IPS DF 4.7 (cell line): ENCODE measurements at regions not wholly inside any gene's neighbourhood (a gene's known extent, or its start where the extent isn't known, plus 50 kb on each side); places are given as distances from the start of the nearest gene placed in this dataset.

Experiments used
- DNase-seq: peaks from one replicate; pipeline ENCODE4 v3.0.0-alpha.2; 2013; ENCODE audit warnings: low spot score; ENCODE audit errors: extremely low read depth

DNA sequence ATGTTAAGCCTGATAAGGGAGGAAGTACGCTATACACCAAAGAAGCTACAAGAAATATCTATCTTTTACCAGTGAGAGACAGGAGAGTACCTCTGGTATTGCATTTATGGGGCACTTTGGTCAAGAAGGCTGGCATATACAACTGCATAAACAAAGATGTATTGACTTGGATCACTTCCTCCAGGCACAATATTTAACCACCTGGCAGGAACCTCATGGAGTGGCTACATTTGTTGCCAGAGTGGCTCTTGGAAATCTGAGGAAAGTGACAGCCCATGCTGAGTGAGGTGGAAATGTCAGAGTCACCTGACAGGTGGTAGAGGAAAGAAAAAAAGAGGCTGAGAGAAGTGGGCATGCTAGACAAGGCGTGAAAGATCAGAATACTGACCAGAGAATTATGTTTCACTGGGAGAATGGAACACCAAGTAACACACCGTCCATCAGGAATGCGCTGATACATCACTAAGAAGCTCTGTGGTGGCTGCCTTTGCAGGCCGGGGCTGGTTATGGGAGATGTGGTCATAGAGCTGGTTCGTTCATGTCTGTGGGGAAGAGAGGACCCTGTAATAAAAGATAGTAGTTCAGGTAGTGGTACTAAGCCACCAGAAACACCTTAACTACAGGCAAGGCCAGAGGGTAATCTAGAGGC is 61.4 kb upstream of the UFL1 start:
- DNase-seq = no peak

DNA sequence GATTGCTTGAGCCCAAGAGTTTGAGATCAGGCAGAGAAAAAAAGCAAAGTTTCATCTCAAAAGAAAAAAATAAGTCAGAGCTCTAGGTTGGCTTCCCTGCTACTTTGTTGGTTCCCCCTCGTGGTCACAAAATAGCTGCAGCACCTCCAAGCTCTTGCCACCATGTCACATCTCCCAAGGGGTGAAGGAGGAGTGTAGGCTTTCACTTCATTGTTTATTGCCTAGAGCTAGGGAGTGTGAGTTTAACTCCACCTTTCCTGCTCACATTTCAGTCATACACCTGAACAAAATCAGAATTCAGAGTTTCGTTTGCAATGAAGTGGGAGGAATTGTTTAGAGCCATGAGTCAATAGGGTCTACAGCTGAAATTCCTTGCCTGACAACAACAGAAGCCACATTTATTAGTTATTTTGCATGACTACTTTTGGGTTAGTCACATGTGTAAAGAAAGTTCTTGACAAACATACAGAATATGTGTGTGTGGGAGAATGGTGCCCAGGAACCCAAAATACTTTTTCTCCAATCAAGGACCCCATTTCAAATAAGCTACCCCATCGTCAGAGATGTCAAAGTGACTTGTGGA is 56.2 kb upstream of the UFL1 start:
- DNase-seq = no peak

DNA sequence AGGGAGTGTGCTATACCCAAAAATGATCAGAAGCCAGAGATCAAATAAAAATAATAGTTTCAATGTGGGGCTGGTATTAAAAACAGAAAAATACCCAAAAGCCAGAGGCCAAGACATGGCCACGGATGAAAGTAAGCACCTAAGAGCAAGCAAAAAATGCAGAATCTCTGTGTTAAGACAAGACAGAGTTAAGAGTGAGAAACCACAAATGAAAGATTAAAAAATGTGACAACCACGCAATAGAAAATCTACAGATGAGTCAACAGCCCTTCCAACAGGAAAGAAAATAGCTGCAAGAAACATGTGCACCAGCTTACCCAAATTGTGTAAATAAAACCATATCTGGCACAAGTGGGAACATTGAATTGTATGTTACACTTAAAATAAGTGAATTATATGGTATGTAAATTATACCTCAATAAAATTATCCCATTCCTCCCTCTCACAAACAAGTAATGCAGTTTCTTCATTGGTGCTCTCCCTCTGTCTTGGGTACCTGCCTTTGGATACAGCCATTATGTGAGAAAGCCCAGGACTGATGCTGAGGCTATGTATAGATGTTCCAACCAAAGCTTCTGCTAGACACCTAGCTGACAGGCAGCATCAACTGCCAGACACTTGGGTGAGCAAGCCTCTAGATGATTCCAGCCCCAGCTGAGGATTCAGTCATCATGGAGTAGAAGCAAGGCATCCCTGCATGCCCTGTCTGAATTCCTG is 55.3 kb upstream of the UFL1 start:
- DNase-seq = no peak

- no peak for DNase-seq
Measured at GRCh38 chr6:96467814-96468213, 53.8 kb upstream of the UFL1 start.

GRCh38 chr6:96468281-96468680 is 53.3 kb upstream of the UFL1 start:
- no peak for DNase-seq

GRCh38 chr6:96468681-96469224 is 52.9 kb upstream of the UFL1 start:
- no peak for DNase-seq

- no peak for DNase-seq
Measured at GRCh38 chr6:96469312-96469711, 52.3 kb upstream of the UFL1 start.

- no peak for DNase-seq
Measured at GRCh38 chr6:96470296-96470695, 51.3 kb upstream of the UFL1 start.
